Smooth muscle cell (in vitro differentiated cells): ENCODE measurements at regions not wholly inside any gene's neighbourhood (a gene's known extent, or its start where the extent isn't known, plus 50 kb on each side); places are given as distances from the start of the nearest gene placed in this dataset.

ENCODE experiments used
- DNase-seq: peaks from one replicate; lab custom pipeline; 2025; ENCODE audit not compliant: unreplicated experiment; lab: John Stamatoyannopoulos, UW
- H2AFZ ChIP-seq: fragments of 200-600 bp; sonication (generic); 2 replicates; pipeline ENCODE4 v1.6.0; 2016; ENCODE audit warnings: antibody characterized with exemption, low read depth, mild to moderate bottlenecking
- H3F3A ChIP-seq: fragments of 200-600 bp; sonication (generic); 2 replicates; pipeline ENCODE4 v1.6.0; 2017; ENCODE audit warnings: antibody characterized with exemption, low read depth
- H3K27ac ChIP-seq: fragments of 200-600 bp; sonication (generic); 2 replicates; pipeline ENCODE4 v1.5.1; 2016; ENCODE audit warnings: low read depth, mild to moderate bottlenecking
- H3K27me3 ChIP-seq: fragments of 200-600 bp; sonication (generic); 2 replicates; pipeline ENCODE4 v1.6.1; 2016; ENCODE audit warnings: low read depth, mild to moderate bottlenecking
- H3K36me3 ChIP-seq: fragments of 200-600 bp; sonication (generic); 2 replicates; pipeline ENCODE4 v1.5.1; 2016; ENCODE audit warnings: low read depth
- H3K4me1 ChIP-seq: fragments of 200-600 bp; sonication (generic); 2 replicates; pipeline ENCODE4 v1.5.1; 2016; ENCODE audit warnings: low read depth
- H3K4me2 ChIP-seq: fragments of 200-600 bp; sonication (generic); 2 replicates; pipeline ENCODE4 v1.6.0; 2016; ENCODE audit warnings: mild to moderate bottlenecking
- H3K4me3 ChIP-seq: fragments of 200-600 bp; sonication (generic); 2 replicates; pipeline ENCODE4 v1.5.1; 2016; ENCODE audit warnings: mild to moderate bottlenecking
- H3K79me2 ChIP-seq: fragments of 200-600 bp; sonication (generic); 2 replicates; pipeline ENCODE4 v1.6.0; 2016; ENCODE audit warnings: low read depth, mild to moderate bottlenecking
- H3K9ac ChIP-seq: fragments of 200-600 bp; sonication (generic); 2 replicates; pipeline ENCODE4 v1.6.0; 2016; ENCODE audit warnings: low read depth
- H3K9me3 ChIP-seq: fragments of 200-600 bp; sonication (generic); replicated peaks from 2 replicates; pipeline ENCODE4 v1.5.1; 2016; ENCODE audit warnings: low read depth
- H4K20me1 ChIP-seq: fragments of 200-600 bp; sonication (generic); 2 replicates; pipeline ENCODE4 v1.6.0; 2016; ENCODE audit warnings: low read depth
- CTCF ChIP-seq: fragments of 200-600 bp; sonication (generic); IDR thresholded peaks from 2 replicates; pipeline ENCODE4 v1.5.1; 2017; ENCODE audit warnings: borderline replicate concordance, mild to moderate bottlenecking, antibody characterized with exemption; ENCODE audit not compliant: insufficient read depth, poor library complexity, severe bottlenecking
- WGBS: methylation state at CpG from one replicate; pipeline ENCODE4 v1.1.7; 2016; ENCODE audit warnings: low lambda C conversion rate; 5-methylcytosine and 5-hydroxymethylcytosine counted together

GRCh38 chr7:155378959-155379871, 78.7 kb upstream of the EN2 start:
- no peak overlapping the region for H2AFZ ChIP-seq
- H3K9me3 ChIP-seq, result no peaks in the 10 kb centered on the region
- peaks cover 12% of the 10 kb centered on the region for H3K4me1 ChIP-seq
- WGBS, result 16% methylated on average over 10 of the region's 10 CpGs
- no peaks in the 10 kb centered on the region for H3K36me3 ChIP-seq
- DNase-seq, result no peak
- H3K4me2 ChIP-seq, result no peak overlapping the region
- no peaks in the 10 kb centered on the region for H3F3A ChIP-seq
- no peak for TF ChIP-seq CTCF
- no peaks in the 10 kb centered on the region for H3K79me2 ChIP-seq
- no peak overlapping the region for H3K4me3 ChIP-seq
- H3K9ac ChIP-seq, result no peak overlapping the region
- no peaks in the 10 kb centered on the region for H4K20me1 ChIP-seq
- peaks cover 100% of the 10 kb centered on the region for H3K27me3 ChIP-seq
- H3K27ac ChIP-seq, result no peak overlapping the region

- Histone ChIP-seq H3K36me3 (no peaks in the 10 kb centered on the region), H3K9ac (no peak overlapping the region), H3K27me3 (peaks cover 100% of the 10 kb centered on the region), H3K4me3 (no peak overlapping the region), H3F3A (no peaks in the 10 kb centered on the region), H3K79me2 (no peaks in the 10 kb centered on the region), H2AFZ (no peak overlapping the region), H4K20me1 (no peaks in the 10 kb centered on the region), H3K4me2 (no peak overlapping the region), H3K27ac (no peak overlapping the region), H3K4me1 (peaks cover 12% of the 10 kb centered on the region), H3K9me3 (no peaks in the 10 kb centered on the region)
- TF ChIP-seq CTCF, result peak; percentile 76
- WGBS, result 7% methylated on average over 18 of the region's 18 CpGs
- peak; percentile 8 for DNase-seq
Observed at GRCh38 chr7:155380221-155380861, 77.6 kb upstream of the EN2 start.

GRCh38 chr7:155380976-155381851, 76.7 kb upstream of the EN2 start:
- Histone ChIP-seq H3K4me1 (peaks cover 12% of the 10 kb centered on the region), H3K9ac (no peak overlapping the region), H3K79me2 (no peaks in the 10 kb centered on the region), H3F3A (no peaks in the 10 kb centered on the region), H4K20me1 (no peaks in the 10 kb centered on the region), H3K9me3 (no peaks in the 10 kb centered on the region), H3K36me3 (no peaks in the 10 kb centered on the region), H3K27me3 (peaks cover 100% of the 10 kb centered on the region), H3K27ac (no peak overlapping the region), H2AFZ (no peak overlapping the region), H3K4me3 (peak overlapping the region; percentile 45), H3K4me2 (peak overlapping the region; percentile 88)
- no peak for TF ChIP-seq CTCF
- WGBS, result 9% methylated on average over 42 of the region's 42 CpGs
- no peak for DNase-seq
